GM19238 (cell line): ENCODE measurements at regions not wholly inside any gene's neighbourhood (a gene's known extent, or its start where the extent isn't known, plus 50 kb on each side); places are given as distances from the start of the nearest gene placed in this dataset.
"Not testable (repeated sequence)": the region's sequence is repeated elsewhere in the genome, so short reads cannot be mapped to it uniquely, and the experiment has no call there.

Experiments
- DNase-seq: peaks from one replicate; pipeline ENCODE4 v3.0.0; 2011; ENCODE audit warnings: low spot score; ENCODE audit not compliant: insufficient read length

- no peak for DNase-seq
Observed at GRCh38 chr2:156006721-156007618, 325.6 kb downstream of the NR4A2 start.

GRCh38 chr2:156005999-156006712 lies 326.4 kb downstream of the NR4A2 start:
- DNase-seq, result no peak

- DNase-seq, result no peak
Observed at GRCh38 chr2:156005531-156005930, 327.0 kb downstream of the NR4A2 start.

- no peak for DNase-seq
Observed at GRCh38 chr2:156004459-156004858, 328.1 kb downstream of the NR4A2 start.

- no peak for DNase-seq
Observed at GRCh38 chr2:156003780-156004179, 328.7 kb downstream of the NR4A2 start.

GRCh38 chr2:156001851-156002250 lies 330.7 kb downstream of the NR4A2 start:
- DNase-seq, result no peak

- DNase-seq, result no peak
Observed at GRCh38 chr2:155997538-155997937, 335.0 kb downstream of the NR4A2 start.

- no peak for DNase-seq
Observed at GRCh38 chr2:155994315-155994714, 338.2 kb downstream of the NR4A2 start.

- DNase-seq, result no peak
Observed at GRCh38 chr2:155983845-155984244, 348.7 kb downstream of the NR4A2 start.

- no peak for DNase-seq
Observed at GRCh38 chr2:155982135-155982534, 350.4 kb downstream of the NR4A2 start.

GRCh38 chr2:155980941-155981560 lies 351.5 kb downstream of the NR4A2 start:
- DNase-seq, result no peak

GRCh38 chr2:155975734-155976133 lies 356.8 kb downstream of the NR4A2 start:
- DNase-seq, result no peak

GRCh38 chr2:155972916-155973315 lies 359.6 kb downstream of the NR4A2 start:
- DNase-seq, result no peak

- DNase-seq, result not testable (repeated sequence)
Observed at GRCh38 chr2:155966064-155966471, 366.5 kb downstream of the NR4A2 start.

- DNase-seq, result no peak
Observed at GRCh38 chr2:155965415-155966063, 367.0 kb downstream of the NR4A2 start.

- no peak for DNase-seq
Observed at GRCh38 chr2:155961641-155962040, 370.9 kb downstream of the NR4A2 start.

- DNase-seq, result no peak
Observed at GRCh38 chr2:155958834-155959233, 373.7 kb downstream of the NR4A2 start.

GRCh38 chr2:155947069-155947468 lies 385.5 kb downstream of the NR4A2 start:
- DNase-seq, result no peak

- DNase-seq, result no peak
Observed at GRCh38 chr2:155944218-155944617, 388.3 kb downstream of the NR4A2 start.

- DNase-seq, result no peak
Observed at GRCh38 chr2:155930312-155930711, 402.2 kb downstream of the NR4A2 start.

- DNase-seq, result no peak
Observed at GRCh38 chr2:155917380-155917779, 415.1 kb downstream of the NR4A2 start.

- DNase-seq, result no peak
Observed at GRCh38 chr2:155913356-155913755, 419.2 kb downstream of the NR4A2 start.
